Ishikawa (cell line): ENCODE measurements at regions not wholly inside any gene's neighbourhood (a gene's known extent, or its start where the extent isn't known, plus 50 kb on each side); places are given as distances from the start of the nearest gene placed in this dataset.

ENCODE experiments used
- CEBPB ChIP-seq: IDR thresholded peaks from 2 replicates; pipeline ENCODE4 v1.6.1; 2012
- CREB1 ChIP-seq: IDR thresholded peaks from 2 replicates; pipeline ENCODE4 v1.6.1; 2012; ENCODE audit warnings: low read depth
- EGR1 ChIP-seq: IDR thresholded peaks from 2 replicates; pipeline ENCODE4 v1.6.1; 2012
- EP300 ChIP-seq: IDR thresholded peaks from 2 replicates; pipeline ENCODE4 v1.6.1; 2012; ENCODE audit warnings: borderline replicate concordance
- FOXM1 ChIP-seq: IDR thresholded peaks from 2 replicates; pipeline ENCODE4 v1.6.1; 2012; ENCODE audit warnings: low read depth, borderline replicate concordance
- MAX ChIP-seq: IDR thresholded peaks from 2 replicates; pipeline ENCODE4 v1.6.1; 2012
- NFIC ChIP-seq: IDR thresholded peaks from 2 replicates; pipeline ENCODE4 v1.6.1; 2012
- RAD21 ChIP-seq: IDR thresholded peaks from 2 replicates; pipeline ENCODE4 v1.6.1; 2012; ENCODE audit warnings: low read depth
- REST ChIP-seq: IDR thresholded peaks from 2 replicates; pipeline ENCODE4 v1.6.1; 2012; ENCODE audit warnings: low read depth, mild to moderate bottlenecking
- TAF1 ChIP-seq: IDR thresholded peaks from 2 replicates; pipeline ENCODE4 v1.6.1; 2012; ENCODE audit warnings: low read depth, mild to moderate bottlenecking
- TCF12 ChIP-seq: IDR thresholded peaks from 2 replicates; pipeline ENCODE4 v1.6.1; 2012; ENCODE audit warnings: low read depth
- TEAD4 ChIP-seq: IDR thresholded peaks from 2 replicates; pipeline ENCODE4 v1.6.1; 2012
- USF1 ChIP-seq: IDR thresholded peaks from 2 replicates; pipeline ENCODE4 v1.6.1; 2012
- YY1 ChIP-seq: IDR thresholded peaks from 2 replicates; pipeline ENCODE4 v1.6.1; 2012; ENCODE audit warnings: low read depth
- ZBTB7A ChIP-seq: IDR thresholded peaks from 2 replicates; pipeline ENCODE4 v1.6.1; 2012; ENCODE audit warnings: low read depth

GRCh38 chr6:12480379-12480778, 190.2 kb downstream of the EDN1 start:
- no peak for TF ChIP-seq CEBPB
- TF ChIP-seq TCF12 = no peak
- TF ChIP-seq USF1 = no peak
- no peak for TF ChIP-seq CREB1
- TF ChIP-seq EP300 = no peak
- TF ChIP-seq RAD21 = no peak
- no peak for TF ChIP-seq YY1
- TF ChIP-seq ZBTB7A = no peak
- no peak for TF ChIP-seq FOXM1
- TF ChIP-seq REST = no peak
- TF ChIP-seq MAX = no peak
- no peak for TF ChIP-seq TEAD4
- no peak for TF ChIP-seq EGR1

GRCh38 chr6:12481292-12481691, 191.1 kb downstream of the EDN1 start:
- TF ChIP-seq EP300 (no peak), YY1 (no peak), CEBPB (no peak), RAD21 (no peak), NFIC (no peak), USF1 (no peak), TEAD4 (no peak), TAF1 (no peak), CREB1 (no peak), TCF12 (no peak)

GRCh38 chr6:12481850-12482249, 191.7 kb downstream of the EDN1 start:
- TF ChIP-seq EP300 (no peak), TAF1 (no peak), USF1 (no peak), TEAD4 (no peak), MAX (no peak)

GRCh38 chr6:12482386-12483375, 192.5 kb downstream of the EDN1 start:
- no peak for TF ChIP-seq CREB1

- TF ChIP-seq CREB1 (no peak), MAX (no peak), ZBTB7A (no peak), EGR1 (no peak), FOXM1 (no peak), EP300 (no peak), TAF1 (no peak), CEBPB (no peak), TCF12 (no peak), USF1 (no peak), NFIC (no peak), REST (no peak), RAD21 (no peak), TEAD4 (no peak), YY1 (no peak)
Measured at GRCh38 chr6:12483712-12484111, 193.6 kb downstream of the EDN1 start.
